Heart left ventricle (tissue), 16 donors: ENCODE measurements at regions not wholly inside any gene's neighbourhood (a gene's known extent, or its start where the extent isn't known, plus 50 kb on each side); places are given as distances from the start of the nearest gene placed in this dataset.

Source experiments
- ATAC-seq, 4 donors: fragments of 200-7000 bp; cut with Tn5 transposase; one replicate each; pipeline ENCODE4 v1.9.1; 2020 to 2022; ENCODE audit warnings: moderate library complexity in 4 of 4, mild to moderate bottlenecking in 3 of 4, moderate number of reproducible peaks in 1 of 4
- DNase-seq, 5 donors: peaks; one replicate each; pipeline ENCODE4 v3.0.0-alpha.2; 2020
- H3K27ac ChIP-seq, 12 donors: fragments of 200-600 bp; sonication (generic) in 4 of 12; one replicate each; pipeline versions ENCODE4 v1.5.0 to v1.8.0; 2016 to 2022; ENCODE audit warnings: mild to moderate bottlenecking in 2 of 12
- H3K27me3 ChIP-seq, 9 donors: fragments of 200-600 bp; sonication (generic) in 2 of 9; one replicate each; pipeline versions ENCODE4 v1.5.1 to v1.8.0; 2016 to 2022; ENCODE audit warnings: mild to moderate bottlenecking in 3 of 9
- H3K36me3 ChIP-seq, 9 donors: fragments of 200-600 bp; sonication (generic) in 2 of 9; one replicate each; pipeline versions ENCODE4 v1.5.0 to v1.8.0; 2018 to 2022; ENCODE audit warnings: mild to moderate bottlenecking in 2 of 9
- H3K4me1 ChIP-seq, 12 donors: fragments of 200-600 bp; sonication (generic) in 4 of 12; one replicate each; pipeline versions ENCODE4 v1.5.0 to v1.8.0; 2016 to 2022; ENCODE audit warnings: mild to moderate bottlenecking in 3 of 12
- H3K4me3 ChIP-seq, 12 donors: fragments of 200-600 bp; sonication (generic) in 4 of 12; one replicate each; pipeline versions ENCODE4 v1.5.0 to v1.8.0; 2017 to 2022; ENCODE audit warnings: mild to moderate bottlenecking in 9 of 12, moderate library complexity in 4 of 12
- H3K9me3 ChIP-seq, 12 donors: fragments of 200-600 bp; sonication (generic) in 4 of 12; one replicate each; pipeline versions ENCODE4 v1.5.0 to v1.8.0; 2016 to 2022; ENCODE audit warnings: mild to moderate bottlenecking in 1 of 12
- CTCF ChIP-seq, 12 donors: fragments of 200-600 bp; sonication (generic) in 4 of 12; IDR thresholded peaks; one replicate each; pipeline versions ENCODE4 v1.5.0 to v1.8.0; 2018 to 2022; ENCODE audit warnings: antibody characterized with exemption in 12 of 12, mild to moderate bottlenecking in 5 of 12
- POLR2A ChIP-seq, 2 donors: fragments of 450-650 bp; IDR thresholded peaks; one replicate each; pipeline ENCODE4 v1.6.1; 2017; ENCODE audit warnings: antibody characterized with exemption in 2 of 2, mild to moderate bottlenecking in 2 of 2, moderate library complexity in 2 of 2
- WGBS, 4 donors: extraction: QIAGEN DNeasy Blood & Tissue Kit in 2 of 4; methylation state at CpG; one replicate each; pipeline versions ENCODE4 v1.1.5 to v1.1.7; 2013 to 2018; 5-methylcytosine and 5-hydroxymethylcytosine counted together
- intact Hi-C, 10 donors: fragments of 100-400 bp; cut with DNase I; formaldehyde crosslinking; loops; one replicate each; pipeline versions ENCODE4 v1.11.1 to v1.14.2; 2022
- donor health status: ischemic (EF 13 %, LVEDD 7.1; RV severe dilation, severe dysfunction).
- donor health status: healthy with polysubstance abuse.
- donor health status: DM: no; HTN: yes; CAD: no.
- donor health status: DM: no; HTN: no; CAD: no.
- donor health status: ischemic (EF 25% LVEDD 6.9; RV normal size, moderate dysfunction).
- donor health status: ischemic (EF 25% LVEDD 5.7; RV mildly dilated, moderate dysfunction).
- donor health status: healthy.
- donor health status: DM: yes; HTN: yes; CAD: no.
- donor health status: ischemic (EF 35%, LVEDD 5.7; RV mildly dilated, moderate dysfunction).
- donor health status: nonischemic (EF 11% LVEDD 7.7; RV severe dilation, severe dysfunction).
- donor health status: DM: yes; HTN: yes; CAD: no.
- donor health status: PGD.
- donor health status: ischemic (EF 29% LVEDD 5.4; RV normal size, mild dysfunction).
- donor health status: nonischemic (EF 23%, LVEDD 6.1; RV moderate dilation, normal function).

GRCh38 chr13:112245989-112246388, 130.2 kb upstream of the SPACA7 start:
- WGBS, 4 donors, result 76 to 89% (median 80%) methylated on average over 9 of the region's 9 CpGs
- H3K4me1 ChIP-seq, result no peaks in the 10 kb centered on the region
- peaks cover 0 to 15% (median 0%) of the 10 kb centered on the region in 9 donors for H3K27me3 ChIP-seq
- DNase-seq, result no peak
- no peaks in the 10 kb centered on the region for H3K9me3 ChIP-seq
- ATAC-seq, result no peak
- no peak overlapping the region for H3K4me3 ChIP-seq
- TF ChIP-seq POLR2A (IDR thresholded peaks at IDR 0.05) (no peak), CTCF (IDR thresholded peaks at IDR 0.05) (no peak)
- no peaks in the 10 kb centered on the region for H3K36me3 ChIP-seq
- no peak overlapping the region for H3K27ac ChIP-seq
- intact Hi-C loops, result no loop called here

- WGBS, 4 donors, result 92 to 95% (median 94%) methylated on average over 23 to 24 of the region's 24 CpGs
- Histone ChIP-seq H3K27me3 (peaks cover 0 to 20% (median 0%) of the 10 kb centered on the region in 9 donors), H3K36me3 (no peaks in the 10 kb centered on the region), H3K4me1 (no peaks in the 10 kb centered on the region), H3K27ac (no peak overlapping the region), H3K4me3 (no peak overlapping the region), H3K9me3 (no peaks in the 10 kb centered on the region)
- intact Hi-C loops, result no loop called here
- DNase-seq, result no peak
- ATAC-seq, result no peak
- TF ChIP-seq POLR2A (IDR thresholded peaks at IDR 0.05), result no peak
- no peak for TF ChIP-seq CTCF (IDR thresholded peaks at IDR 0.05)
Observed at GRCh38 chr13:112246731-112247470, 129.3 kb upstream of the SPACA7 start.

- H3K4me3 ChIP-seq, result no peak overlapping the region
- H3K4me1 ChIP-seq, result no peaks in the 10 kb centered on the region
- TF ChIP-seq POLR2A (IDR thresholded peaks at IDR 0.05), result no peak
- no peak for TF ChIP-seq CTCF (IDR thresholded peaks at IDR 0.05)
- no peak overlapping the region for H3K27ac ChIP-seq
- 73 to 84% (median 80%) methylated on average over 23 to 31 of the region's 31 CpGs for WGBS, 4 donors
- intact Hi-C loops, result no loop called here
- ATAC-seq (no peak), DNase-seq (no peak)
- H3K9me3 ChIP-seq, result no peaks in the 10 kb centered on the region
- H3K36me3 ChIP-seq, result no peaks in the 10 kb centered on the region
- H3K27me3 ChIP-seq, result peaks cover 0 to 18% (median 0%) of the 10 kb centered on the region in 9 donors
Observed at GRCh38 chr13:112247471-112248405, 128.4 kb upstream of the SPACA7 start.

GRCh38 chr13:112248406-112248760, 127.8 kb upstream of the SPACA7 start:
- H3K36me3 ChIP-seq, result no peaks in the 10 kb centered on the region
- 80 to 86% (median 86%) methylated on average over 8 of the region's 8 CpGs for WGBS, 4 donors
- peaks cover 0 to 23% (median 0%) of the 10 kb centered on the region in 9 donors for H3K27me3 ChIP-seq
- no peaks in the 10 kb centered on the region for H3K9me3 ChIP-seq
- intact Hi-C loops, result no loop called here
- ATAC-seq, result no peak
- H3K4me3 ChIP-seq, result no peak overlapping the region
- no peak for TF ChIP-seq POLR2A (IDR thresholded peaks at IDR 0.05)
- no peak for TF ChIP-seq CTCF (IDR thresholded peaks at IDR 0.05)
- no peak for DNase-seq
- no peaks in the 10 kb centered on the region for H3K4me1 ChIP-seq
- H3K27ac ChIP-seq, result no peak overlapping the region
